ENCODE measurements at regions not wholly inside any gene's neighbourhood (a gene's known extent, or its start where the extent isn't known, plus 50 kb on each side); places are given as distances from the start of the nearest gene placed in this dataset.
A peak's percentile ranks its signal among the peaks of the same experiment; 100 is the strongest.

GRCh38 chr11:116598556-116598955 lies 174.2 kb downstream of the BUD13 start:
- no peak for DNase-seq (ENCODE audit: low spot score)

DNA sequence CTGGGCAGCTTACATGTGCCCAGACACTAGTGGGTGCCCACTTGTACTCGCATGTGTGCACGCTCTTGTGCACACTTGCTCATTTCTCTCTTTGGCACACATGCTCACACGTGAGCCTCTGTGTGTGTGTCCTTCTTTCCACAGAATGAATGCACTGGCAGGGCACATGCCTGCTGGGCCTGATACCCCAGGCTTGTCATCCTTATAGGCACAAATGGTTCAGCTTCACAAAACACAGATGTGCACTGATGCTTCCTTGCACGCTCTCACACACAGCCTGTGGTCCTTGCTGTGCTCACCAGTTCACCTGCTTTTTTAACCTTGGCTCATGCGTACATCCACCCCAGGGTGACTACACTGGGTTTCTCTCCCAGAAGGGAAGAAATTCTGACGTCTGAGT lies 174.8 kb downstream of the BUD13 start:
- no peak for DNase-seq (ENCODE audit: low spot score)

DNA sequence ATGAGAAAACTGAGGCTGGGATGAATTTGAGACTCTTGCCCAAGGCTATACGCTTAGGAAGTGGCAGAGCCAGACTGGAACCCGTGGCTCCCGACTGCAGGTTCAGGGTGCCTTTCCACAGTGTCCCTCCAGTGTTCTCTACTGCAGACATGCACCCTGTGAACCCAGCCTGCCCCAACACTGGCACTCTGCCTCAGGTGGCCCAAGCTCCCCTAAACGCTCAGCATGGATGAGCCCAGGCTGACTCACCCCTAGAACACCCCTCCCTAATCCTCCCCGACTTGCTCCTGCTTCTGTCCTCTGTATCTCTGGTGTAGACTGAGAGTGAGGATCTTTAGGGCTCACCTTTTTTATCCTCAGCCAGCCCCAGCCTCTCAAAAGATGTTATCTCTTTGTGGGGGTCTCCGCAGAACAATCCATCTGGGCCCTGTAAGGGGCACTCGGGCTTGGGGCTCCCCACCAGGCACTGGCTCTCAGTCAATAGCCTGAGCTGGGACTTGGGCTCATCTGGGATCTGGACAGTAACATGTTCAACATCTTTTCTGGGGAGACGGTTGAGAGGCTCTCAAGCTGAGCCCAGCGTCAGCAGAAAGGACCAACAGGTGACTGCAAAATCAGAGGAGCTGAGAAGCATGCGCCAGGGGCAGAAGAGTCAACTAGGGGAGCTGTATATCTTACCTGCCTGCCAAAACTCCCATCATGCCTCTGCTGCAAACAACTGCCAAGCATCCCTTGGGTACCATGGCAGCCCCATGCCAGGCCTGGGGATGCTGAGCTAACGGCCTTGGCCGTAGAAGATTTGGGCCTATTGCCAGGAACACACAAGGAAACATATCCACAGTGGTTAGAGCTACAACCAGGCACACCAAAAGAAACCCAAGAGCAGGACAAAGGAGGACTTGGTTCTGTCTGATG lies 176.2 kb downstream of the BUD13 start:
- DNase-seq (ENCODE audit: low spot score) = no peak

- no peak for DNase-seq (ENCODE audit: low spot score)
Observed at GRCh38 chr11:116595305-116595880, 177.4 kb downstream of the BUD13 start.

DNA sequence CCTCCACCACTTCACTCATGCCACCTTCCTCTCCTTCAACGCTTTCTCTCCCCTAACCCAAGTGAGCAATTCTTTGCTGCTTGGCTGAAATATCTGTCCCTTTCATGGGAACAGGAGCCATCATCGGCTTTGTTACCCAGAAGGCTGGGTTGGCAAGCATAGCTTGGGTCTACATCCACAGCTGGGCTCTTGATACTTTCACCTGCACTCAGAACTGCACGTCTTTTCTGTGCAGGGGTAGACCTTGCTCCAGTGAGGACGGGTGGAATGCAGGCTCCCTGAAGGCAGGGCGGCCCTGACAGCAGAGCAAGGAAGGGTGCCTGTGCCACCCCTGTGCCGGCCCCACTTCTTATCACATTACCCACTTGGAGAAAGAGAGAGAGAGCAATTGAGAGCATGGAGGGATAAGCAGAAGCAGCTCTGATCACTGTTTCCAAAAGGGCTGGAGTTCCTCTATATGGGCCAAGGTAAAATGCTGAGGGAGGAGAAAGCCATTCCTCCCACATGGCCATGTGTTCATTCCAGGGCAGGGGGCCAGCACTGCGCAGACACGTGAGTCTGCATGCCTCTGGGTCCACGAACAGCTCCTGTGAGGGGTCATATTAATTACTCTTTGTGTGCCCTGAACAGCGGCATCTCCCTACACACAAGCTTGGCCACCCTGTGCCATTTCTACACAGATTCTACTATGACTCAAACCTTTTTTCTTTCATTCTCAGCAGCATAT lies 181.8 kb downstream of the BUD13 start:
- no peak for DNase-seq (ENCODE audit: low spot score)

- no peak for DNase-seq (ENCODE audit: low spot score)
Observed at GRCh38 chr11:116589402-116589801, 183.4 kb downstream of the BUD13 start.

DNA sequence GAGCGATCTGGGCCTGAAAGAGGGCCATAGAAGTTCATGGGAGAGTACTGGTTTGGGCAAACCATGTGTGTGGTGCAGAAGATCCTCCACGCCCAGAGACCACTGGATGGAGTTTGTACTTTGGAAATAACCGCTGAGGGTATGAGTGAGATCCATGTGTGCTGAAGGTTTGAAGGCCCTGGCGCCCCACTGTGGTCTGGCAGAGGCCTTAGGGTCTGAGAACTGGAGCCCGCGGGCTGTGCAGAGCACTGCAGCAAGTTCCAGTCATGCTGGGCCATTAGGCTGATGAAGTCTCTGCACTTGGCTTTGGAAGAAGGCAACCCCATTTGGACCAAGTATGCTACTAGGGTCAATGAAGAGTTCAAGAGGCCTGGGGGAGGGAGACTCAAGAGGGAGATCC lies 186.4 kb downstream of the BUD13 start:
- DNase-seq (ENCODE audit: low spot score) = no peak

DNA sequence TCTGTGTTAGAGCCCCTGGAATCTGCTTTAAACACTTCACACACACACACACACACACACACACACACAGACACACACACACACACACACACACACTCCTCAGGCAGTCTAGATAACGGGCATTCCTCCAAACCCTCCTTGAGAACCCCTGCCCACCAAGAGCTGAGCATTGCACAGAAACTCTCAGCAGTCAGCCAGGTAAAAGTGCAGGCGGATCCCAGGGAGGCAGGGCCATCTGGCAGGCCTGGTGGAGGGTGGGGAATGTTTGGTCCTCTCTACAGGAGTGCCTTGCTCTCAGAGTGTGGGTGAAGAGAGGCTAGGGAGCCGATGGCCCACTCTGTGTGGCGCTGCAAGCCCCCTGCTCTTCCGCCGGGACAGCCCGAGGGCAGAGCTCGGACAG lies 190.2 kb downstream of the BUD13 start:
- no peak for DNase-seq (ENCODE audit: low spot score)

- no peak for DNase-seq (ENCODE audit: low spot score)
Observed at GRCh38 chr11:116581349-116581748, 191.4 kb downstream of the BUD13 start.

- peak; percentile 45 for DNase-seq (ENCODE audit: low spot score)
Observed at GRCh38 chr11:116580799-116581198, 192.0 kb downstream of the BUD13 start.

GRCh38 chr11:116579857-116580727 lies 192.7 kb downstream of the BUD13 start:
- no peak for DNase-seq (ENCODE audit: low spot score)

GRCh38 chr11:116579031-116579653 lies 193.6 kb downstream of the BUD13 start:
- peak; percentile 47 for DNase-seq (ENCODE audit: low spot score)

DNA sequence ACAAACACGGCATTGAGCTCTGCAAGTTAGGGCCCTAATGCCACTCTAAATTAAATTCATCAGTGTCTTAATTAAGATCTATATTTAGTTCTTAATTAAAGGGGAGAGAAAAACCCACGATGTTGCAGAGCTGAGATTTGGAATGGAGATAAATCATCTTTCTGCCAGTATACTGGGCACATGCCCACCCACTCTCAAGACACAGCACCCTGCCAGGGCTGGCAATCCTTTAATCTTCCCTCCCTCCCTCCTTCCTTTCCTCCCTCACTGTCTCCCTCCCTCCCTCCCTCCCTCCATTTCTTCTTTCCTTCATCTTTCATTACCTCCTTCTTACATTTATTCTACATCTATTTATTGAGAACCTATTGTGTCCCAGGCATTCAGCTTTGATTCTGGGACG lies 194.8 kb downstream of the BUD13 start:
- no peak for DNase-seq (ENCODE audit: low spot score)

GRCh38 chr11:116577273-116577672 lies 195.5 kb downstream of the BUD13 start:
- no peak for DNase-seq (ENCODE audit: low spot score)

DNA sequence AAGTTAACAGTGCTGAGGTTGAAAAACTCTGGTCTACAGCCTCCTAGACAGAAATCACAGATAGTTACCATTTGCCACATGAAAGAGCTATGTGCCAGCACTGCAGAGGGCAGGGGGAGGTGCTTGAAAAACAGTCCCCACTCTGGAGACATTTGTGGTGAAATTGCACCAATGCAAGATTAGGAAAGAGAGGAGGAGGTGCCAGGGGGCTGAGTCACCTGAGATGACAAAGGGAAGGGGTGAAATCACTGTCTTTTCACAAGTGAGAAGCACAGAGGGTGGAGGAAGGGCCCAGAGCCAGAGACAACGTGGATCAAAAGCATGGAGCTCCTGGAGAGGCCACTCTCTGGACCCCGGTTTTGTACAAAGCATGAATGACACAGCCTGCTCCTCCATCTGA lies 196.3 kb downstream of the BUD13 start:
- DNase-seq (ENCODE audit: low spot score) = no peak

GRCh38 chr11:116567721-116568242 lies 205.0 kb downstream of the BUD13 start:
- DNase-seq (ENCODE audit: low spot score) = no peak

DNA sequence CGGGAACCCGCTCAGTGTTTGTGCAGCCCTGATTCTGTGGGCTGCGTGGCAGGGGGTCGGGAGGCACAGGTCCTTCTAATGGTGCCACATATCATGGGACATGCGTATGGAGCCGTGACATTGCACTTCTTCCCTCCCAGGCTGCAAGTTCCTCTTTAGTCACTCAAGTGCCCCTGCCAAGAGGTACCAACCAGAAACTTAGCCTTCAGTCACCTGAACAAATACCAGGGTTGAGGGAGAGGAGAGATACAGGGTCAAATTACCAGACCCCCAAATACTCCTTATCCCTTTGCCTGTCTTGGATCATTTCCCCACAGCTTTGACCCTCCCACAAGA lies 209.1 kb downstream of the BUD13 start:
- DNase-seq (ENCODE audit: low spot score) = no peak

GRCh38 chr11:116563028-116563711 lies 209.6 kb downstream of the BUD13 start:
- peak; percentile 54 for DNase-seq (ENCODE audit: low spot score)

- DNase-seq (ENCODE audit: low spot score) = no peak
Observed at GRCh38 chr11:116560589-116560988, 212.2 kb downstream of the BUD13 start.

- DNase-seq (ENCODE audit: low spot score) = no peak
Observed at GRCh38 chr11:116558504-116559211, 214.1 kb downstream of the BUD13 start.
